DOHH2 (cell line): ENCODE measurements at regions not wholly inside any gene's neighbourhood (a gene's known extent, or its start where the extent isn't known, plus 50 kb on each side); places are given as distances from the start of the nearest gene placed in this dataset.

ENCODE experiments used
- H3F3A ChIP-seq: fragments of 200-600 bp; sonication (generic), shearing (Covaris generic); 2 replicates; pipeline ENCODE4 v1.6.0; 2016; ENCODE audit warnings: antibody characterized with exemption, mild to moderate bottlenecking; ENCODE audit not compliant: control insufficient read depth, insufficient read depth
- H3K27ac ChIP-seq: fragments of 200-600 bp; sonication (generic); 2 replicates; pipeline ENCODE4 v1.5.1; 2014; ENCODE audit warnings: low read depth, mild to moderate bottlenecking, low read length, moderate library complexity
- H3K27me3 ChIP-seq: fragments of 200-600 bp; sonication (generic); 2 replicates; pipeline ENCODE4 v1.6.1; 2014; ENCODE audit warnings: mild to moderate bottlenecking, low read length, mixed read lengths; ENCODE audit not compliant: control insufficient read depth
- H3K36me3 ChIP-seq: fragments of 200-600 bp; sonication (generic); 2 replicates; pipeline ENCODE4 v1.6.1; 2014; ENCODE audit warnings: mild to moderate bottlenecking, low read length, moderate library complexity, mixed read lengths; ENCODE audit not compliant: control insufficient read depth
- H3K4me1 ChIP-seq: fragments of 200-600 bp; sonication (generic); 2 replicates; pipeline ENCODE4 v1.6.1; 2014; ENCODE audit warnings: mild to moderate bottlenecking, low read length, mixed read lengths; ENCODE audit not compliant: control insufficient read depth
- H3K4me2 ChIP-seq: fragments of 200-600 bp; sonication (generic); 2 replicates; pipeline ENCODE4 v1.6.0; 2014; ENCODE audit warnings: mild to moderate bottlenecking, low read length, moderate library complexity
- H3K4me3 ChIP-seq: fragments of 200-600 bp; sonication (generic); 2 replicates; pipeline ENCODE4 v1.5.1; 2014; ENCODE audit warnings: mild to moderate bottlenecking, low read length, mixed read lengths
- H3K79me2 ChIP-seq: fragments of 200-600 bp; sonication (generic); 2 replicates; pipeline ENCODE4 v1.6.1; 2014; ENCODE audit warnings: mild to moderate bottlenecking, low read length, mixed read lengths; ENCODE audit not compliant: control insufficient read depth
- H3K9me2 ChIP-seq: fragments of 200-600 bp; sonication (generic); replicated peaks from 2 replicates; pipeline ENCODE4 v1.6.1; 2014; ENCODE audit warnings: mild to moderate bottlenecking, low read length, mixed read lengths; ENCODE audit not compliant: control insufficient read depth
- H3K9me3 ChIP-seq: fragments of 200-600 bp; sonication (generic); 2 replicates; pipeline ENCODE4 v1.6.1; 2014; ENCODE audit warnings: antibody characterized with exemption, low read length, mixed read lengths; ENCODE audit not compliant: control insufficient read depth, insufficient read depth
- H4K20me1 ChIP-seq: fragments of 200-600 bp; sonication (generic); 2 replicates; pipeline ENCODE4 v1.6.0; 2014; ENCODE audit warnings: low read depth, mild to moderate bottlenecking, antibody characterized with exemption, low read length, moderate library complexity; ENCODE audit not compliant: control insufficient read depth, insufficient read depth
- EZH2phosphoT487 ChIP-seq: fragments of 200-600 bp; sonication (generic); IDR thresholded peaks from 2 replicates; pipeline ENCODE4 v1.6.1; 2017; ENCODE audit warnings: borderline replicate concordance, mild to moderate bottlenecking, antibody characterized with exemption, low read length, moderate library complexity, mixed read lengths
- TF ChIP-seq, protein P1 (sequence below): fragments of 200-600 bp; sonication (generic); IDR thresholded peaks from one replicate; pipeline ENCODE4 v1.5.1; 2014; ENCODE audit warnings: antibody characterized with exemption, mild to moderate bottlenecking, low read depth, low read length; ENCODE audit not compliant: poor library complexity, severe bottlenecking

DNA sequence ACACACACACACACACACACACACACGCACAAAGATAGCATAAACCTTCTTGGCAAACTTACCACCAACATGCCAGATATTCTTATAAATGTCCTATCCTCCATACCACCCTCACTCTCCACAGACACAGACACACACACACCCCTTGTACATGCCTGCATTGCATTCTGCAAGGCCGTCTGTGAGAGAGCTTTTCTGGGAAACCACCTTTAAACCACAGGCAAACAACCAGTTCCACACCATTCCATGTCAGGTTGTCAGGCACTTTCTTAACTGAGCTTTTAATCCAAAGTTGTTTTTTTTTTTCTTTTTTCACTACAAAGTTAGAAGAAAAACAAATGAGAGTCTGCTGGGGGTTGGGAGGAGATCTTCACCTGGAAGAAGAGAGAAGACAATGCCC is 221.1 kb downstream of the C1D start:
- Histone ChIP-seq H3K79me2 (no peaks in the 10 kb centered on the region), H3K9me3 (no peaks in the 10 kb centered on the region), H3K4me2 (no peak overlapping the region), H3K9me2 (no peaks in the 10 kb centered on the region), H4K20me1 (no peaks in the 10 kb centered on the region), H3K4me3 (no peak overlapping the region), H3K4me1 (peaks cover 17% of the 10 kb centered on the region), H3F3A (no peaks in the 10 kb centered on the region), H3K36me3 (no peaks in the 10 kb centered on the region), H3K27me3 (peaks cover 9% of the 10 kb centered on the region; the same call in 1 of the 2 replicates), H3K27ac (no peak overlapping the region)
- TF ChIP-seq EZH2phosphoT487 = no peak
- TF ChIP-seq, protein P1, sequence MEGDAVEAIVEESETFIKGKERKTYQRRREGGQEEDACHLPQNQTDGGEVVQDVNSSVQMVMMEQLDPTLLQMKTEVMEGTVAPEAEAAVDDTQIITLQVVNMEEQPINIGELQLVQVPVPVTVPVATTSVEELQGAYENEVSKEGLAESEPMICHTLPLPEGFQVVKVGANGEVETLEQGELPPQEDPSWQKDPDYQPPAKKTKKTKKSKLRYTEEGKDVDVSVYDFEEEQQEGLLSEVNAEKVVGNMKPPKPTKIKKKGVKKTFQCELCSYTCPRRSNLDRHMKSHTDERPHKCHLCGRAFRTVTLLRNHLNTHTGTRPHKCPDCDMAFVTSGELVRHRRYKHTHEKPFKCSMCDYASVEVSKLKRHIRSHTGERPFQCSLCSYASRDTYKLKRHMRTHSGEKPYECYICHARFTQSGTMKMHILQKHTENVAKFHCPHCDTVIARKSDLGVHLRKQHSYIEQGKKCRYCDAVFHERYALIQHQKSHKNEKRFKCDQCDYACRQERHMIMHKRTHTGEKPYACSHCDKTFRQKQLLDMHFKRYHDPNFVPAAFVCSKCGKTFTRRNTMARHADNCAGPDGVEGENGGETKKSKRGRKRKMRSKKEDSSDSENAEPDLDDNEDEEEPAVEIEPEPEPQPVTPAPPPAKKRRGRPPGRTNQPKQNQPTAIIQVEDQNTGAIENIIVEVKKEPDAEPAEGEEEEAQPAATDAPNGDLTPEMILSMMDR = no peak

- Histone ChIP-seq H3K36me3 (no peaks in the 10 kb centered on the region), H3K4me3 (no peak overlapping the region), H3K79me2 (no peaks in the 10 kb centered on the region), H4K20me1 (no peaks in the 10 kb centered on the region), H3K4me1 (peaks cover 10% of the 10 kb centered on the region), H3K27ac (no peak overlapping the region), H3F3A (no peaks in the 10 kb centered on the region), H3K9me3 (no peaks in the 10 kb centered on the region), H3K4me2 (no peak overlapping the region), H3K9me2 (no peaks in the 10 kb centered on the region), H3K27me3 (peaks cover 9% of the 10 kb centered on the region; the same call in 1 of the 2 replicates)
- TF ChIP-seq, protein P1 = no peak
- TF ChIP-seq EZH2phosphoT487 = no peak
These were observed 220.3 kb downstream of the C1D start for GRCh38 chr2:67842375-67842959.

DNA sequence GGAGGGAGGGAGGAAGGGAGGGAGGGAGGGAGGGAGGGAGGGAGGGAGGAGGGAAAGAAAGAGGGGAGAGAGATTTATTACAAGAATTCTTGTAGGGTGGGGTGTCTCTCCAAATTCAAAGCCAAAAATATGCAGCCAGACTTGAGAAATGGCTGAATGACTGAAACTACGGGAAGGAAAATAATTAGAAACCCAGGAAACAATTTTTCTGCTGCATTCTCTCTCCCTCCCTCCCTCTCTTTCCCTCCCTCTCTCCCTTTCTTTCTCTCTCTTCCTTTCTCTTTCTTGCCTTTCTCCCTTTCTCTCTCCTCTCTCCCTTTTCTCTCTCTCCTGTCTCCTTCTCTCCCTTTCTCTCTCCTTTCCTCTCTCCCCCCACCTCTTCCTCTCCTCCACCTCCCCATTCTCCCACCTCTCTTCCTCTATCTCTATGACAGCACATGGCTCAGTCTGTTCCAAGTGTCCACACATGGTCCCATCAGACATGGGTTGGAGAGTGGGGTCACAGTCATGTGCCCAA is 218.7 kb downstream of the C1D start:
- Histone ChIP-seq H3F3A (no peaks in the 10 kb centered on the region), H3K4me1 (peaks cover 9% of the 10 kb centered on the region), H3K9me2 (no peaks in the 10 kb centered on the region), H3K27me3 (peaks cover 9% of the 10 kb centered on the region; the same call in 1 of the 2 replicates), H3K4me2 (no peak overlapping the region), H3K4me3 (no peak overlapping the region), H3K36me3 (no peaks in the 10 kb centered on the region), H3K27ac (no peak overlapping the region), H4K20me1 (no peaks in the 10 kb centered on the region), H3K9me3 (no peaks in the 10 kb centered on the region), H3K79me2 (no peaks in the 10 kb centered on the region)
- TF ChIP-seq EZH2phosphoT487 = no peak
- TF ChIP-seq, protein P1 = no peak
